Cardiac septum (tissue), 1 donor: ENCODE measurements at regions not wholly inside any gene's neighbourhood (a gene's known extent, or its start where the extent isn't known, plus 50 kb on each side); places are given as distances from the start of the nearest gene placed in this dataset.
"Not testable (repeated sequence)": the region's sequence is repeated elsewhere in the genome, so short reads cannot be mapped to it uniquely, and the experiment has no call there.

Experiments
- DNase-seq: peaks from one replicate; pipeline ENCODE4 v3.0.0-alpha.2; 2020; ENCODE audit warnings: low spot score
- intact Hi-C: fragments of 100-400 bp; cut with DNase I; formaldehyde crosslinking; loops from one replicate; pipeline ENCODE4 v1.14.0; 2022
- donor health status: DM: no; HTN: no; CAD: no.

GRCh38 chr1:220942278-220942677 lies 63.0 kb downstream of the HLX start:
- intact Hi-C loops: no loop called here
- DNase-seq: no peak

GRCh38 chr1:220942914-220943313 lies 63.7 kb downstream of the HLX start:
- intact Hi-C loops, DNase-seq: not testable (repeated sequence)

DNA sequence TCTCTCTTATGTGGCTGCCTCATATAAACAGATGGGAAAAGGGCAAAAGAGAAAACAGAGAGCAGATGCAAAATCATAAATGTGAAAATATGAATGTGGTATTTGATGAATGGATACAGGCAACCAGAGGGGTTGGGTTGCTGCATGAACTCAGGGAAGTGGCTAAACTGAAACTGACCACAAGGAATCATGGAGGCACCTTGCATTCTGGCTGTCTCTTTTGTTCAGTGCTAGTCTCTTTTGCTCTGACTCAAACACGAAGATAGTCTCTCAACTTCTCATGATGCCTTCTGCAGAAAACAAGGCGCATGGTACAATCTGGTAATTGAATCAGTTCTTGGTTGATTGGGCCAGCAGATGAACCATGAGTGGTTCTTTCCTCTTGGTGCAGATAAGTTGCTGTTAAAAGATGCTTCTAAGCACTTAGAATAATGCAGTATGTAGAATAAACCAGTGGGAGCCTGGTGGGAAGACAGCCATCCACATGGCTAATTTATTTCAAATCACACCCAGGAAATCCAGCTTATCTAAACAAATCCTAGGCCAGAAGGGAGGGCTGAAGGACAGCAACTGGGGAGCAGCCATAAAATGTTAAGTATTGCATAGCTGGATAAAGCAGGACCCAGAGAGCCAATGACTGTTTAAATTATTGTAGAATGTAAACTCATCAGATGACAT lies 64.2 kb downstream of the HLX start:
- intact Hi-C loops: no loop called here

DNA sequence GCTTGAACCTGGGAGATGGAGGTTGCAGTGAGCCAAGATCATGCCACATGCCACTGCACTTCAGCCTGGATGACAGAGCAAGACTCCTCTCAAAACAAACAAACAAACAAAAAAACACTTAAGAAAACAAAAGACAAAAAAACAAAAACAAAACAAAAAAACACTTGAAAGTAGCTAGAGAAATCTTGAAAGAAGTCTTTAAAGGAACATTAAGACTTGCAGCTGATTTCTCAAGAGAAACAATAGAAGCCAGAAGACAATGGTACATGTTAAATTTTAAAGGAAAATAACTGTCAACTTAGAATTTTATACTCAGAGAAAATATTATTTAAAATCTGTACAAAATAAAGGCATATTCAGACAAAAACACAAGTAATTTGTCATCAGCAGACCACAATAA lies 71.3 kb downstream of the HLX start:
- intact Hi-C loops: no loop called here
- DNase-seq: no peak

More for the DNA sequence above, 64.2 kb downstream of the HLX start:
- DNase-seq: no peak

DNA sequence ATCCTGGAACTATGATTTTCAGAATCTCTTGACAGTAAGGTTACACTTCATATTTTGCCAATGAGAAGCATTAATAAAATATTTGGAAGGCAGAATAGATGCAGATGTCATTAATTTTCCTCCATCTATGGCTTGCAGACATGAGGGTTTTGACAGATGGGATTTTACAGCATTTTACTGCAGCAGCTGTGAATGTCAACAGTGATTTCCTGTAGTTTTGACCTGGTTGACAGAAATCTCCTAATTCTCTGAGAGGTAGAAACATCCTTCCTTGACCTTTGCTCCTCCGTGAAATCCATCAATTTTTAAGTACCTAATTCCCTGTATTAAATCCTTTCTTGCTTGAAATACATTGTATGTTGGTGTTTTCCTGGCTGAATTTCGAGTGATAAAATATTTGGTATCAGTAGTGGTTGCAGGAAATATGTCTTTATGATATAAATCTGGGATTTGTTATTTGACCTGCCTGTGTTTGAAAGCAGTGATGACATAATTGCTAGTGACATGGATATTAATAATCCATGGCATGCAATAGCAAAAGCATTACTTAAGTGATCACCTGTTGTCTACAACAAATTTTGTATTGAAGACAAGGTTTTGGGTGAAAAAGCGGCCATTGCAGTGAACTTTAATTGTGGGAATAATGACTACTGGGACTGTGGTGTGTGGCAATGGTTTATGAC lies 73.9 kb downstream of the HLX start:
- no peak for DNase-seq

GRCh38 chr1:220954321-220955075 lies 75.3 kb downstream of the HLX start:
- intact Hi-C loops: no loop called here
- no peak for DNase-seq

More for the DNA sequence above, 73.9 kb downstream of the HLX start:
- intact Hi-C loops: no loop called here

- DNase-seq: no peak
- intact Hi-C loops: no loop called here
Observed at GRCh38 chr1:220955116-220955515, 75.9 kb downstream of the HLX start.

DNA sequence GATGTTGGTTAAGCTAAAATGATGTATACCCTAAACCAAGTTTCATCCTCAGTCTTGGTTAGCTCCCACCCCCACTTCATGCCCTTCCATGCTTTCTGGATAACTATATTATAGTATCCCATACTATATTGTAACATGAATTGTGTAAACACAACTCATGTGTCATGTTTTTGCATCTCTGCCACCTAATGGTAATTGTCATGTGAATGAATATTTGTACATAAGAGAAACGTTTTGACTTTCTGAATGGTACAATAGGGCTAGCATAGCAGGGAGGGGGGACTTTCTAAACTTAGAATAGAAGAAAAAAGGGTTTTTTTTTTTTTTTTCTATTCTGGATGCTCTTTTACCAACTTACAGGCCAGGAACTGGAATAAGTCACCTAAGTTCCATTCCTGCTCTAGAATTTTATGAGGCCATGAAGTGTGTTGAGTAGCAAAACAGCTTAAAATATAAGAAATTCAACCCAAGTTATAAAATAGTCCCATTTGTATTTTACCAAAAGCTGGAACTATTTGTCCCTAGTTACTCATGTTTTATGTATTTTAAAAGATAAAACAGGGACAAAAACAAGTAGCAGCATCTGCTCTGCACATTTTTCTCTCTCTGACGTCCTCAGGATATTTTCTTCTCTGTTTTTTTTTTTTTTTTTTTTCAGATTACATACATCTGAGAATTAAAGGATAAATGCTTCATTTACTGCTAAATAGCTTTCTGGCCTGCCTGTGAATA lies 77.4 kb downstream of the HLX start:
- DNase-seq: no peak
- intact Hi-C loops: no loop called here

DNA sequence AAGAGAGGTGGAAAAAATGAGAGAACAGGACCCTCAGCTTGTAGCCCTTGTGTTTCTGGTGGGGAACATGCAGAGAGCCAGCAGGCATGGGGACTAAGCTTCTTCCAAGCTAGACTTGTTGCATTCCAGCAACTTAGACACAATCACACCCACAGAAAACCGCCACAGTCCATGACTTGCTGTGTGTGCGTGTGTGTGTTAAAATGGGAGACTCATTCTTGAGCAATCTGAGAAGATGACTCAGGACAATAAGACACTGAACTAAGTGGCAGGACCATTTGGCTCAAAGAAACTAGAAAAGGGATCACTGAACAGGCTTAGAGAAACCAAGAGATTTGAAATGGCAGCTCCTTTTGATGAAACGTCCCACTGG lies 78.0 kb downstream of the HLX start:
- DNase-seq: no peak
- intact Hi-C loops: no loop called here

GRCh38 chr1:220958234-220958633 lies 79.0 kb downstream of the HLX start:
- intact Hi-C loops: no loop called here
- DNase-seq: no peak

- intact Hi-C loops: no loop called here
- DNase-seq: no peak
Observed at GRCh38 chr1:220962031-220962751, 82.9 kb downstream of the HLX start.

DNA sequence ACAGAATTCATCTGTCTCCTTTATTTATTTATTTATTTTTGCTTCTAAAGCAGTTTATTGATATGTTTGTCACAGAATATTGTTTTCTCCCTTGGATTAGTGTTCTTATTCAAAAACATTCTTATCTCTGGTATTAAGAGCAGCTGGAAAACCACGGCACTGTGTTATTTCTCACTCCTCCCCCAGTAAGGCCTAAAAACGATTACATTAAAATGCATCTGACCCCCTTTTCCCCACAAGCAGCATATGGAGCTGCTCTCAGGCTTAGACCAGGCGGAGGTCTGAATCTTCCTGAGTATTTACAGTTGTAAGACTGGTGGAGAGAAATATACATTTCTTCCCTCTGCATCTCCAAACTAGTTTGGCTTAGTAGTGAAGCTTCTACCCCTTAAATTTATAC lies 86.8 kb downstream of the HLX start:
- DNase-seq: no peak
- intact Hi-C loops: no loop called here

DNA sequence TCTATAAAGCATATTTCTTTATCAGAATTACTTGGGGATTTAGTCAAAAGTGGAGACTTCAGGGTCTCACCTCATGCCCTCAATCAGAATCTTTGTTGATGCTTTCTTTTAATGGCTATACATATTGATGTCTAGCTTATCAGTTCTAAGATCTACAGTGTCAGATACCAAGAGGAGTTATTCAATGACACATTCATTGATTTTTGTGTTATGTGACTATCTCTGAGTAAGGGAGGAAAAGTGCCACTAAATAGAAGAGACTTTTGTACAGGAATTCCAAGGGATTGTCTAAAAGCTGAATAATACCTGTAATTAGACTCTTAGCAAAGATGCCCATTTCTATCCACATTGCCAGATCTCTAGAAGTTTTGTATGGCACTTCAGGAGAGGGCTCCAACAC lies 87.2 kb downstream of the HLX start:
- DNase-seq: no peak
- intact Hi-C loops: no loop called here

- no peak for DNase-seq
- intact Hi-C loops: no loop called here
Observed at GRCh38 chr1:220966881-220967611, 87.8 kb downstream of the HLX start.

GRCh38 chr1:220967911-220968310 lies 88.7 kb downstream of the HLX start:
- DNase-seq: no peak
- intact Hi-C loops: no loop called here

GRCh38 chr1:220969281-220969680 lies 90.0 kb downstream of the HLX start:
- DNase-seq, intact Hi-C loops: not testable (repeated sequence)

DNA sequence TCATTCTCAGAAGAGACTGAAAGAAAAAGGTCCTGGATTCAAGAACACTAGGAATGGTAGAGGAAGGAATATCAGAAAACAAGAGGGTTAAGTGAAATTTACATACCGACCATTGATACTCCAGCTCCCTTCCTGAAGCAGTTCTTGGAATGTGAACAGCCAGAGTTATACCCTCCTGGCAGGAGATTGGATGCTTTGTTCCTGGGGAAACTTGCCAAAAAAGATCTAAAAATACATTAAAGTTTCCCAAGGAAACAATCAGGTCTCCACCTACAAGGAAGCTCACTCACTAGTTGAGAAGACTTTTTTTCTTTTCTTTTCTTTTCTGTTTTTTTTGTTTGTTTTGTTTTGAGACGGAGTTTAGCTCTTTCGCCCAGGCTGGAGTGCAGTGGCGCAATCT lies 91.1 kb downstream of the HLX start:
- intact Hi-C loops: no loop called here
- DNase-seq: no peak

DNA sequence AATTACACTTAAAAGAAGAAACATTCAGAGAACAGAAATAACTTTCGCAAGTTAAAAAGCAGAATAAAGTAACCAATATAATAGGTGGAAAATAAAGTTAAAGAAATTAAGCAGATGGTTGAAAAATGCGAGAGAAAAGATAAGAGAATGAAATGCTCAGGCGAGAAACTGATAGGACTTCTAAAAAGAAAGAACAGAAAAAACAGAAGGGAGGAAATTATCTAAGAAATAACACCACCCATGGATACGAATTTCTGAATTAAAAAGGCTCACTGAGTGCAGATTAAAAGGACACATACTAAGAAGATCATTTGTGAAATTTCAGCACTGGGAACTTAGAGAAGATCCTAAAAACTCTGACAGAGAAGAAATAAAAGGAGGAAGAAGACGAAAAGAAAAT lies 92.0 kb downstream of the HLX start:
- intact Hi-C loops: no loop called here
- DNase-seq: no peak

DNA sequence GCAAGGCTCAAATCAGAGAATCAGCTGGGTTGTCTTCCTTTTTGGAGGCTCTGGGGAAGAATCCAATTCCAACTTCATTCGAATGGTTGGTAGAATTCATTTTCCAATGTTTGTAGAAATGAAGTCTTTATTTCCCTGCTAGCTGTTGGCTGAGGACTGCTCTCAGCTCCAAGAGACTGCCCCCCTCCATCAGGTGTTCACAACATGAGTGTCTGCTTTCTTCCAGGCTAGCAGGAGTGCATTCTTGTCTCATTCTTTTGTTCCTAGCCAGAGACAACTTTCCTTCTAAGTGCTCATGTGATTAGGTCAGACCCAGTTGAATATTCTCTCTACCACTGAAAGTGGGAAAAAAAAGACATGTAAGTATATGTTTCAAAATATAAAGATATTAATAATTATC lies 95.2 kb downstream of the HLX start:
- no peak for DNase-seq
- intact Hi-C loops: no loop called here
